ENCODE measurements at regions not wholly inside any gene's neighbourhood (a gene's known extent, or its start where the extent isn't known, plus 50 kb on each side); places are given as distances from the start of the nearest gene placed in this dataset.

DNA sequence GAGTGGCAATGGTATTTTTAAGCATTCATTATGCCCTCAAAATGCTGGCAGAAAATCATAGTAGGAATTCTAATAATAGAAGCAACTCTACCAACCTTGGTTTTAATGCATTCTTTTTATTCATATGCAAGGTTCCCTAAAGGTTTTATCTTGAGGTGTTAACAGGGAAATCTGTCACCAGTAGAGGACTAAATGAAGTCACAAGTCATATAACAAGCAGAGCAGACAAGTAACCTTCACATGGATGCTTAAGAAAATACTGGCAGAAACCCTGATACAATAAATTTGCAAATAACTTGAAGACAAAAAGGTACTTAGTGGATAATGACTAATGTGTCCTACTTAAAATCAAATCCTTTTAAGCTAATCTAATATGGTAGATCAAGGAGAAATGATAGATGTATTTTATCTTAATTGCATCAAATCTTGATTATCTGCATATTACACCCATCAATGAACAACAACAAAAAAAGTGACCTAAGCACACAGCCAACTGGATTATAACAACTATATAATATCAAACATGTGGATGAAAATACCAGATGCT, 73.3 kb downstream of the RFC3 start:
- no peak overlapping the region for H3K27ac ChIP-seq (ENCODE audit: insufficient read depth, low read depth, low read length, poor library complexity, severe bottlenecking)
- no peak overlapping the region for H3K4me3 ChIP-seq (ENCODE audit: insufficient read depth, low read depth, low read length)
- no peaks in the 10 kb centered on the region for H3K36me3 ChIP-seq (ENCODE audit: control insufficient read depth, insufficient read depth, low read length)

GRCh38 chr13:33893559-33893958, 75.6 kb downstream of the RFC3 start:
- H3K36me3 ChIP-seq (ENCODE audit: control insufficient read depth, insufficient read depth, low read length): no peaks in the 10 kb centered on the region
- no peak overlapping the region for H3K4me3 ChIP-seq (ENCODE audit: insufficient read depth, low read depth, low read length)
- no peaks in the 10 kb centered on the region for H3K27me3 ChIP-seq (ENCODE audit: control insufficient read depth, insufficient read depth, low read length, poor library complexity, severe bottlenecking)
- H3K9me3 ChIP-seq (ENCODE audit: control insufficient read depth, low read length): peaks cover under 1% of the 10 kb centered on the region
- H3K4me1 ChIP-seq (ENCODE audit: control insufficient read depth, insufficient read depth, low read length): no peaks in the 10 kb centered on the region
- no peak overlapping the region for H3K27ac ChIP-seq (ENCODE audit: insufficient read depth, low read depth, low read length, poor library complexity, severe bottlenecking)

More for the DNA sequence above, 73.3 kb downstream of the RFC3 start:
- no peaks in the 10 kb centered on the region for H3K9me3 ChIP-seq (ENCODE audit: control insufficient read depth, low read length)
- H3K27me3 ChIP-seq (ENCODE audit: control insufficient read depth, insufficient read depth, low read length, poor library complexity, severe bottlenecking): no peaks in the 10 kb centered on the region
- no peaks in the 10 kb centered on the region for H3K4me1 ChIP-seq (ENCODE audit: control insufficient read depth, insufficient read depth, low read length)

- no peaks in the 10 kb centered on the region for H3K4me1 ChIP-seq (ENCODE audit: control insufficient read depth, insufficient read depth, low read length)
- no peaks in the 10 kb centered on the region for H3K36me3 ChIP-seq (ENCODE audit: control insufficient read depth, insufficient read depth, low read length)
- 93 to 94% methylated on average over 8 of the region's 8 CpGs for WGBS, 2 experiments
- H3K4me3 ChIP-seq (ENCODE audit: insufficient read depth, low read depth, low read length): no peak overlapping the region
- no peaks in the 10 kb centered on the region for H3K27me3 ChIP-seq (ENCODE audit: control insufficient read depth, insufficient read depth, low read length, poor library complexity, severe bottlenecking)
- no peaks in the 10 kb centered on the region for H3K9me3 ChIP-seq (ENCODE audit: control insufficient read depth, low read length)
- H3K27ac ChIP-seq (ENCODE audit: insufficient read depth, low read depth, low read length, poor library complexity, severe bottlenecking): no peak overlapping the region
Observed at GRCh38 chr13:33904431-33904830, 86.5 kb downstream of the RFC3 start.

DNA sequence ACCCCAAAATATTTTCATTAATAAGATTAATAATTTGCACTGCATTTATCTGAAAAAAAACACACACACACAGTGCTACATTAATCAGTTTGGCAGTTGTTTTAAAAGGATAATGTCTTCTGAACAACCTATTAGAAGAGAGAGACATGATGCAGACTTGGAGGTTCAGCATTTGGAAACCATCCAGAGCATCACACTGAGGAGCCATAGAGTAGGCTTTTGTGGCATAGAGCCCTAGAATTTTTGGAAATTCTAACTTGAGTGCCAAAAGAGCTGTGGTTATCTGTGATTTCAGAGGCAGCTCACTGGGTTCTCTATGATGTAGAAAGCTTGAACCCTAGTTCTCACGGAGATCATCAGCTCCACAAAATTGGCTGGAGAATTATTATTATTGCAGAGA, 90.2 kb downstream of the RFC3 start:
- H3K27me3 ChIP-seq (ENCODE audit: control insufficient read depth, insufficient read depth, low read length, poor library complexity, severe bottlenecking): no peaks in the 10 kb centered on the region
- no peaks in the 10 kb centered on the region for H3K36me3 ChIP-seq (ENCODE audit: control insufficient read depth, insufficient read depth, low read length)
- no peak overlapping the region for H3K27ac ChIP-seq (ENCODE audit: insufficient read depth, low read depth, low read length, poor library complexity, severe bottlenecking)
- 96 to 97% methylated on average over 1 of the region's 1 CpG for WGBS, 2 experiments
- no peaks in the 10 kb centered on the region for H3K4me1 ChIP-seq (ENCODE audit: control insufficient read depth, insufficient read depth, low read length)
- no peak overlapping the region for H3K4me3 ChIP-seq (ENCODE audit: insufficient read depth, low read depth, low read length)
- no peaks in the 10 kb centered on the region for H3K9me3 ChIP-seq (ENCODE audit: control insufficient read depth, low read length)

DNA sequence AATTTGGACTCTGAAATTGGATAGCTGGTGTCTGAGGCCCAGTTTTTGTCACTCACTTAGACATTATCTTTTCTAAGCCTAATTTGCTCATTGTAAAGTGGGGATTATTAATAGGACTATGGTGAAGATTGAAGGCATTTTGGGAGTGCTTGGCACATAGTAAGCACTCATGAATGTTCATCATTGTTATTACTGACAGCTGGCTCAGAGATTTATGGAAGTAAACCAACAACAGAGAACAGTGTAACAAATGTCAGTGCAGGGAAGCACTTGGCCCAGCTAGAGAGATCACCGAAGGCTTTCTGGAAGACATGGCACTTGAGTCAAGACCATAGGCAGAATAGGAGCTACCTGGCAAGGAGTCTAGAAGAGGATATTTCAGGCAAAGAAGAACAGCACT, 92.3 kb downstream of the RFC3 start:
- no peaks in the 10 kb centered on the region for H3K36me3 ChIP-seq (ENCODE audit: control insufficient read depth, insufficient read depth, low read length)
- H3K27me3 ChIP-seq (ENCODE audit: control insufficient read depth, insufficient read depth, low read length, poor library complexity, severe bottlenecking): no peaks in the 10 kb centered on the region
- H3K4me1 ChIP-seq (ENCODE audit: control insufficient read depth, insufficient read depth, low read length): no peaks in the 10 kb centered on the region
- no peak overlapping the region for H3K4me3 ChIP-seq (ENCODE audit: insufficient read depth, low read depth, low read length)
- WGBS, 2 experiments: 92 to 100% methylated on average over 1 of the region's 1 CpG
- no peaks in the 10 kb centered on the region for H3K9me3 ChIP-seq (ENCODE audit: control insufficient read depth, low read length)
- no peak overlapping the region for H3K27ac ChIP-seq (ENCODE audit: insufficient read depth, low read depth, low read length, poor library complexity, severe bottlenecking)

GRCh38 chr13:33911521-33911920, 93.6 kb downstream of the RFC3 start:
- no peak overlapping the region for H3K4me3 ChIP-seq (ENCODE audit: insufficient read depth, low read depth, low read length)
- H3K4me1 ChIP-seq (ENCODE audit: control insufficient read depth, insufficient read depth, low read length): no peaks in the 10 kb centered on the region
- H3K27me3 ChIP-seq (ENCODE audit: control insufficient read depth, insufficient read depth, low read length, poor library complexity, severe bottlenecking): no peaks in the 10 kb centered on the region
- 84 to 92% methylated on average over 3 of the region's 3 CpGs for WGBS, 2 experiments
- H3K9me3 ChIP-seq (ENCODE audit: control insufficient read depth, low read length): no peaks in the 10 kb centered on the region
- H3K27ac ChIP-seq (ENCODE audit: insufficient read depth, low read depth, low read length, poor library complexity, severe bottlenecking): no peak overlapping the region
- H3K36me3 ChIP-seq (ENCODE audit: control insufficient read depth, insufficient read depth, low read length): no peaks in the 10 kb centered on the region

GRCh38 chr13:33913829-33914228, 95.9 kb downstream of the RFC3 start:
- WGBS, 2 experiments: 97 to 100% methylated on average over 1 to 2 of the region's 3 CpGs
- H3K4me3 ChIP-seq (ENCODE audit: insufficient read depth, low read depth, low read length): no peak overlapping the region

GRCh38 chr13:33917190-33917589, 99.2 kb downstream of the RFC3 start:
- Histone ChIP-seq H3K9me3 (ENCODE audit: control insufficient read depth, low read length) (no peaks in the 10 kb centered on the region), H3K36me3 (ENCODE audit: control insufficient read depth, insufficient read depth, low read length) (no peaks in the 10 kb centered on the region), H3K27me3 (ENCODE audit: control insufficient read depth, insufficient read depth, low read length, poor library complexity, severe bottlenecking) (no peaks in the 10 kb centered on the region), H3K27ac (ENCODE audit: insufficient read depth, low read depth, low read length, poor library complexity, severe bottlenecking) (no peak overlapping the region), H3K4me3 (ENCODE audit: insufficient read depth, low read depth, low read length) (no peak overlapping the region), H3K4me1 (ENCODE audit: control insufficient read depth, insufficient read depth, low read length) (peaks cover 6% of the 10 kb centered on the region)
- 89 to 97% methylated on average over 4 of the region's 4 CpGs for WGBS, 2 experiments

More at GRCh38 chr13:33913829-33914228, 95.9 kb downstream of the RFC3 start:
- Histone ChIP-seq H3K27me3 (ENCODE audit: control insufficient read depth, insufficient read depth, low read length, poor library complexity, severe bottlenecking) (no peaks in the 10 kb centered on the region), H3K36me3 (ENCODE audit: control insufficient read depth, insufficient read depth, low read length) (no peaks in the 10 kb centered on the region), H3K9me3 (ENCODE audit: control insufficient read depth, low read length) (no peaks in the 10 kb centered on the region), H3K4me1 (ENCODE audit: control insufficient read depth, insufficient read depth, low read length) (peaks cover 6% of the 10 kb centered on the region), H3K27ac (ENCODE audit: insufficient read depth, low read depth, low read length, poor library complexity, severe bottlenecking) (no peak overlapping the region)

GRCh38 chr13:33918199-33918932, 100.4 kb downstream of the RFC3 start:
- Histone ChIP-seq H3K9me3 (ENCODE audit: control insufficient read depth, low read length) (no peaks in the 10 kb centered on the region), H3K4me3 (ENCODE audit: insufficient read depth, low read depth, low read length) (no peak overlapping the region), H3K36me3 (ENCODE audit: control insufficient read depth, insufficient read depth, low read length) (no peaks in the 10 kb centered on the region), H3K27me3 (ENCODE audit: control insufficient read depth, insufficient read depth, low read length, poor library complexity, severe bottlenecking) (no peaks in the 10 kb centered on the region), H3K4me1 (ENCODE audit: control insufficient read depth, insufficient read depth, low read length) (peaks cover 6% of the 10 kb centered on the region), H3K27ac (ENCODE audit: insufficient read depth, low read depth, low read length, poor library complexity, severe bottlenecking) (no peak overlapping the region)
- 91 to 93% methylated on average over 7 of the region's 7 CpGs for WGBS, 2 experiments

DNA sequence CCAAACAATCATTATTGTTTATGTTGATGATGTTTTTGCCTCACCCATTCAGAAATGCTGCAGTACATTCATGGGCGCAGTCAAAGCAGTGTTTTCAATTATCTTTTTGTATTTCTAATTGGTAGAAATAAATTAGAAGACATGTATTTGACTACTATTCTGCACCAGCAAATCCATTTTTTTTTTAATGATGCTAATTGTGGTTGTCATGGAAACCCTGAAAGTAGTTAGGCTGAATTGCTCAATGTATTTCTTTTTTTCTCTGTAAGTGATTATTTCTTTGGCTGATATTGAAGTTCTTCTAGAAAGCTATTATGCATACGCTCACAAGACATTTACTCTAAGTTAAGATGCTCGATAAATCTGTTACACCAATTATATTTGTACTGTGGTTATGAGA, 101.2 kb downstream of the RFC3 start:
- no peaks in the 10 kb centered on the region for H3K9me3 ChIP-seq (ENCODE audit: control insufficient read depth, low read length)
- no peak overlapping the region for H3K27ac ChIP-seq (ENCODE audit: insufficient read depth, low read depth, low read length, poor library complexity, severe bottlenecking)
- H3K27me3 ChIP-seq (ENCODE audit: control insufficient read depth, insufficient read depth, low read length, poor library complexity, severe bottlenecking): no peaks in the 10 kb centered on the region
- no peaks in the 10 kb centered on the region for H3K36me3 ChIP-seq (ENCODE audit: control insufficient read depth, insufficient read depth, low read length)
- no peak overlapping the region for H3K4me3 ChIP-seq (ENCODE audit: insufficient read depth, low read depth, low read length)
- 89 to 100% methylated on average over 1 to 3 of the region's 3 CpGs for WGBS, 2 experiments
- peaks cover 6% of the 10 kb centered on the region for H3K4me1 ChIP-seq (ENCODE audit: control insufficient read depth, insufficient read depth, low read length)

Data from ectodermal cell (in vitro differentiated cells).